NB4 (cell line): ENCODE measurements at regions not wholly inside any gene's neighbourhood (a gene's known extent, or its start where the extent isn't known, plus 50 kb on each side); places are given as distances from the start of the nearest gene placed in this dataset.

ENCODE experiments used
- CTCF ChIP-seq: IDR thresholded peaks from one replicate; pipeline ENCODE4 v1.5.1; 2012; ENCODE audit warnings: low read depth, low read length
- MAX ChIP-seq: IDR thresholded peaks from 2 replicates; pipeline ENCODE4 v1.6.1; 2011; ENCODE audit warnings: low read depth, low read length
- MYC ChIP-seq: IDR thresholded peaks from 2 replicates; pipeline ENCODE4 v1.6.1; 2011; ENCODE audit warnings: low read depth, low read length
- POLR2A ChIP-seq: IDR thresholded peaks from 2 replicates; pipeline ENCODE4 v1.6.1; 2011; ENCODE audit warnings: mild to moderate bottlenecking; ENCODE audit not compliant: insufficient read length; ENCODE audit errors: extremely low read depth

GRCh38 chr5:144004751-144005150, 165.7 kb downstream of the YIPF5 start:
- TF ChIP-seq POLR2A (no peak), CTCF (no peak), MAX (no peak), MYC (no peak)
